Uterus (tissue), 2 donors: ENCODE measurements at regions not wholly inside any gene's neighbourhood (a gene's known extent, or its start where the extent isn't known, plus 50 kb on each side); places are given as distances from the start of the nearest gene placed in this dataset.

Experiments
- POLR2A ChIP-seq, 2 donors: fragments of 450-650 bp; IDR thresholded peaks; one replicate each; pipeline ENCODE4 v1.6.1; 2016; ENCODE audit warnings: antibody characterized with exemption in 2 of 2, mild to moderate bottlenecking in 1 of 2, moderate library complexity in 1 of 2
- TF ChIP-seq, protein P1 (sequence below), 4 experiments: fragments of 200-600 bp in 2 of 4; fragments of 450-650 bp in 2 of 4; sonication (generic) in 2 of 4; IDR thresholded peaks; one replicate each; pipeline ENCODE4 v1.5.1; 2016 to 2019; ENCODE audit warnings: antibody characterized with exemption in 4 of 4, mild to moderate bottlenecking in 2 of 4, moderate library complexity in 1 of 4

DNA sequence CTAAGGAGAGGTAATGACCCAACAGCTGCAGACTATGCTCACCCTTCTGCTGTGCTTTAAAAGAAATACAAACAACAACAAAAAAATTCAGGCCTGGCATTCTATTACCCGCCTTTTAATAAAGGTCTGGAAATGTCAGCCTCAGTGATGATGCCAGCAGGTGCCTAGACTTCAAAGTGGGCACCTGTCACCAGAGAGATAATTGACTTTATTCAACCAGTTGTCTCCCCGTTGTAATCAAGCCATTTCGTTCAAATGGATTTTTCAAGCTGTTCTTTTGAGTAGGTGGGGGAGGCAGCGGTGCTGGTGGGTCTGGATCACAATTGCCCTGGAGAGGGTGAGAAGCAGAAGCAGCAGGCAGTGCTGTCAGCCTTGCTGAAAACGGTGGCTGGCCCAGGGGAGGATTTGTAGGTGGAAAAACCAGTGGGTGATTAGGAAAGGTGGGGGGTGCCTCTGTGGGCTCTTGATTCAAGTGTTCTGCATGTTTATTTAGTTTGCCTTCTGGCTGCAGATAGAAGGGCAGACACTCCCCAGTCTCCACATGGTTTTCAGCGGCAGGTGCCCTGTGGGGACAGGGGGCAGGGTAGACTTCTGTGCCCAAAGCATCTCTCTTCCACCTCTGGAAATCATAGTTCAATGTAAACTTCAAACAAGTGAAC lies 300.2 kb upstream of the SLCO3A1 start:
- TF ChIP-seq, protein P1, sequence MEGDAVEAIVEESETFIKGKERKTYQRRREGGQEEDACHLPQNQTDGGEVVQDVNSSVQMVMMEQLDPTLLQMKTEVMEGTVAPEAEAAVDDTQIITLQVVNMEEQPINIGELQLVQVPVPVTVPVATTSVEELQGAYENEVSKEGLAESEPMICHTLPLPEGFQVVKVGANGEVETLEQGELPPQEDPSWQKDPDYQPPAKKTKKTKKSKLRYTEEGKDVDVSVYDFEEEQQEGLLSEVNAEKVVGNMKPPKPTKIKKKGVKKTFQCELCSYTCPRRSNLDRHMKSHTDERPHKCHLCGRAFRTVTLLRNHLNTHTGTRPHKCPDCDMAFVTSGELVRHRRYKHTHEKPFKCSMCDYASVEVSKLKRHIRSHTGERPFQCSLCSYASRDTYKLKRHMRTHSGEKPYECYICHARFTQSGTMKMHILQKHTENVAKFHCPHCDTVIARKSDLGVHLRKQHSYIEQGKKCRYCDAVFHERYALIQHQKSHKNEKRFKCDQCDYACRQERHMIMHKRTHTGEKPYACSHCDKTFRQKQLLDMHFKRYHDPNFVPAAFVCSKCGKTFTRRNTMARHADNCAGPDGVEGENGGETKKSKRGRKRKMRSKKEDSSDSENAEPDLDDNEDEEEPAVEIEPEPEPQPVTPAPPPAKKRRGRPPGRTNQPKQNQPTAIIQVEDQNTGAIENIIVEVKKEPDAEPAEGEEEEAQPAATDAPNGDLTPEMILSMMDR (IDR thresholded peaks at IDR 0.05) = no peak
- TF ChIP-seq POLR2A (IDR thresholded peaks at IDR 0.05) = no peak
